HUES6 (cell line): ENCODE measurements at regions not wholly inside any gene's neighbourhood (a gene's known extent, or its start where the extent isn't known, plus 50 kb on each side); places are given as distances from the start of the nearest gene placed in this dataset.

Source experiments
- H3K27ac ChIP-seq: 2 replicates; pipeline ENCODE4 v1.7.0; 2013; ENCODE audit warnings: low read depth, mild to moderate bottlenecking, low read length, inconsistent platforms
- H3K27me3 ChIP-seq: 2 replicates; pipeline ENCODE4 v1.6.1; 2013; ENCODE audit warnings: low read length; ENCODE audit not compliant: control insufficient read depth, insufficient read depth
- H3K36me3 ChIP-seq: 2 replicates; pipeline ENCODE4 v1.6.1; 2013; ENCODE audit warnings: low read length; ENCODE audit not compliant: control insufficient read depth, insufficient read depth
- H3K4me1 ChIP-seq: 2 replicates; pipeline ENCODE4 v1.6.1; 2013; ENCODE audit warnings: low read length; ENCODE audit not compliant: control insufficient read depth, insufficient read depth
- H3K4me3 ChIP-seq: 2 replicates; pipeline ENCODE4 v1.5.1; 2013; ENCODE audit warnings: low read depth, low read length
- H3K9ac ChIP-seq: one replicate; pipeline ENCODE4 v1.6.1; 2013; ENCODE audit warnings: mild to moderate bottlenecking, low read length
- H3K9me3 ChIP-seq: 2 replicates; pipeline ENCODE4 v1.6.1; 2013; ENCODE audit warnings: low read depth, low read length; ENCODE audit not compliant: control insufficient read depth, insufficient read depth

DNA sequence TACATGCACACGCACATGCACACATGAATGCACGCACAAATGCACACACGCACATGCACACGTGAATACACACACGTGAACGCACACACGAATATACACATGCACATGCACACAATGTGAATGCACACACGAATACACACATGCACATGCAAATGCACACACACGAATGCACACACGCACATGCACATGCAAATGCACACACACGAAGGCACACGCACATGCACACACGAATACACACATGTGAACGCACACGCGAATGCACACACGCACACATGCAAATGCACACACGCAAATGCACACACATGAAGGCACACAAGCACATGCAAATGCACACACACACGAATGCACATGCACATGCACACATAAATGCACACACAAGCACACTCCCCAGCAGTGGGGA, 68.6 kb upstream of the GPC1 start:
- H3K9me3 ChIP-seq, result peaks cover 5% of the 10 kb centered on the region
- H3K9ac ChIP-seq, result no peak overlapping the region
- H3K27me3 ChIP-seq, result no peaks in the 10 kb centered on the region
- no peaks in the 10 kb centered on the region; the same call in 1 of the 2 replicates for H3K4me1 ChIP-seq
- H3K27ac ChIP-seq, result no peak overlapping the region
- H3K4me3 ChIP-seq, result no peak overlapping the region
- H3K36me3 ChIP-seq, result no peaks in the 10 kb centered on the region

DNA sequence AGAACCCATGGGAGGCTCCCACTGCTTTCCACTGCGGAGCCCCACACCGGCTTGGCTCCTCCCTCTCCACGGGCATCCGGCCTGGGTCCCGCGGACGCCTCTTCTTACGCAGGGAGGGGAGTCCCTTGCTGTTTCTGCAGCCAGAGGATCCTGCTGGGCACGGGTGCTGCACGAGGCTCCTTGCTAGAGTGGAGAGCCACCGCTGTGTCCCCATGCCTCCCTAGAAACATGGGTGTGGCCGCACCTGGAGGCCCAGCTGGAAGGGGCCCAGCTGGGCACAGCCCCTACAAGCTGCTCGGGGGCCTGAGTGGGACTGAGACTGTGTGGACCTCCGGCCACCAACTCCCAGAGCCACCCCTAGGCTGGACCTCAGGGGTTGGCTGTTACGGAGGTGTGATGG, 67.7 kb upstream of the GPC1 start:
- H3K27ac ChIP-seq, result no peak overlapping the region
- no peaks in the 10 kb centered on the region for H3K27me3 ChIP-seq
- no peak overlapping the region for H3K9ac ChIP-seq
- no peak overlapping the region for H3K4me3 ChIP-seq
- no peaks in the 10 kb centered on the region; the same call in 1 of the 2 replicates for H3K4me1 ChIP-seq
- H3K9me3 ChIP-seq, result no peaks in the 10 kb centered on the region
- H3K36me3 ChIP-seq, result no peaks in the 10 kb centered on the region

DNA sequence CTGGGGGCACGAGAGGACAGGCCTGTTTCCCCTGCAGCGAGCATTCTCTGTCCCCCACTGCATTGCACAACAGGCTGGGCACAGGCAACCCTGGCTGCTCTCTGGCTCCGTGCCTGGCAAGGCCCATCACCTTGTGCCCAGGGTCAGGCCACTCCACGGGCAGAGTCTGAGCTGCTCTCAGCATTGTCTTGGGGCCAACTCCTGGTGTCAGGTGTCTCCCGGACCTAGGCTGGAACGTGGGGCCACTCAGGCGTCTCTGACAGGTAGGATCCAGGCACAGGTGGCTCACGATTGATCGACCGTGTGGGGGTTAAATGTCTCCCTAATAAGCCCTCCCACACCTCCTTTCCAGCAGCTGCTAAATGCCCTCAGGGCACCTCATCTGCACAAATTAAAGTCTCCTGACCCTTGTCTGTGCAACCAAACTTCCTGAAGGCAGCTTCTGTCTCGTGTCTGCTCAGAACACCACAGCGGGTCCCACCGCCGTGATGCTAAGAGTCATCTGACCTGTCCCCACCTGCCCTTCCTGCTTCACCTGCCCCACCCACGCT, 66.6 kb upstream of the GPC1 start:
- H3K4me1 ChIP-seq, result no peaks in the 10 kb centered on the region; the same call in 1 of the 2 replicates
- no peak overlapping the region for H3K27ac ChIP-seq
- no peaks in the 10 kb centered on the region for H3K9me3 ChIP-seq
- no peak overlapping the region for H3K9ac ChIP-seq
- H3K36me3 ChIP-seq, result no peaks in the 10 kb centered on the region
- no peak overlapping the region for H3K4me3 ChIP-seq
- H3K27me3 ChIP-seq, result no peaks in the 10 kb centered on the region

DNA sequence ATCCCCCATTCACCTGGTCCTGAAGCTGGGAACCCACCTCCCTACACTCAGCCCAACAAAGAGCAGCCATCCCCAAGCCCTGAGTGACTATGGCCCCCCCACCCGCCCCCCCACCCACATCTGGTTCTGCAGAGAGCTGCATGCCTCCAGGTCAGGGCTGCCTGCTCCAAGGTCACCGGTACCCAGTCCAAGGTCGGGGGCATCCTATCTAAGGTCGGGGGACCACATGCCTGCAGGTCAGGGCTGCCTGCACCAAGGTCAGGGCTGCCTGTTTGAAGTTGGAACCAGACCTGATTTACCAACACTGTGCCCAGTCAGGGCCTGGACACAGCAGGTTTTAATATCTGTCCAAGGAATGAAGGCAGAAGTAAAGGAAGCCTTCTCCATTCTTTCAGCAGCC, 66.1 kb upstream of the GPC1 start:
- H3K36me3 ChIP-seq, result no peaks in the 10 kb centered on the region
- no peak overlapping the region for H3K9ac ChIP-seq
- no peaks in the 10 kb centered on the region for H3K9me3 ChIP-seq
- no peaks in the 10 kb centered on the region; the same call in 1 of the 2 replicates for H3K4me1 ChIP-seq
- no peaks in the 10 kb centered on the region for H3K27me3 ChIP-seq
- H3K27ac ChIP-seq, result no peak overlapping the region
- H3K4me3 ChIP-seq, result no peak overlapping the region

DNA sequence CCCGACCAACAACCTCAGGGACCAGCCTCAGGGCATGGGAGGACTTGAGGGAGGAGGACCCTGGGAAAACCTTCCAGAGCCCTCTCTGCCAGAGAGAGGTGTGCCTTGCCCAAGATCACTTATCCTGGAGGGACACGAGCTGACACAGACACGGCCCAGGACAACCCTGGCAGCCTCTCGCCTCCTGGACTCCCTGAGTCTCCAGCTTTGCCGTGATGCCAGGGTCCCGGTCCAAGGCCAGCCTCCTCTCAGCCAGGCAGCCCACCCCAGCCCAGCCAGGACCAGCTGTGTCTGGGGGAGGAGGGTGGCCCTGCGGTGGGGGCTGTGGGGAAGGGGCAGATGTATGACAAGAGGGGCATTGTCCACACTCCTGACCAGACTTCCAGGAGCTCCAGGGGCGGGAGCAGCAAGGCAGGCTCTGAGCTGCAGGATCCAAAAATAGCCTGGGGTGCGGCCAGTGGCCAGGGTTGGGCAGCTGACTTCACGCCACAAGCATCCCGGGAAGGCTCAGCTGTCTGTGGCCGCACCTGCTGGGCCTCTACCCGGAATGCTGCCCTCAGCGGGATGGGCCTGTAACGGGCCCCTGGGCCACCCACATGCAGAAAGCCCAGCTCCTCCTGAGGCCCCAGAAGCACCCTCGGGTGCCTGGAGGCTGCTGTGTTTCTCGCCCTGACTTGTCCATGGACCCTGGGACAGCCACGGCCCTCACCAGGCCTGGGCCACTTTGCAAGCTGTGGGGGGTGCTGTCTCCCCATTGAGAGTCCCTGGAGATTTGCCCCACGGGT, 65.5 kb upstream of the GPC1 start:
- no peaks in the 10 kb centered on the region for H3K36me3 ChIP-seq

DNA sequence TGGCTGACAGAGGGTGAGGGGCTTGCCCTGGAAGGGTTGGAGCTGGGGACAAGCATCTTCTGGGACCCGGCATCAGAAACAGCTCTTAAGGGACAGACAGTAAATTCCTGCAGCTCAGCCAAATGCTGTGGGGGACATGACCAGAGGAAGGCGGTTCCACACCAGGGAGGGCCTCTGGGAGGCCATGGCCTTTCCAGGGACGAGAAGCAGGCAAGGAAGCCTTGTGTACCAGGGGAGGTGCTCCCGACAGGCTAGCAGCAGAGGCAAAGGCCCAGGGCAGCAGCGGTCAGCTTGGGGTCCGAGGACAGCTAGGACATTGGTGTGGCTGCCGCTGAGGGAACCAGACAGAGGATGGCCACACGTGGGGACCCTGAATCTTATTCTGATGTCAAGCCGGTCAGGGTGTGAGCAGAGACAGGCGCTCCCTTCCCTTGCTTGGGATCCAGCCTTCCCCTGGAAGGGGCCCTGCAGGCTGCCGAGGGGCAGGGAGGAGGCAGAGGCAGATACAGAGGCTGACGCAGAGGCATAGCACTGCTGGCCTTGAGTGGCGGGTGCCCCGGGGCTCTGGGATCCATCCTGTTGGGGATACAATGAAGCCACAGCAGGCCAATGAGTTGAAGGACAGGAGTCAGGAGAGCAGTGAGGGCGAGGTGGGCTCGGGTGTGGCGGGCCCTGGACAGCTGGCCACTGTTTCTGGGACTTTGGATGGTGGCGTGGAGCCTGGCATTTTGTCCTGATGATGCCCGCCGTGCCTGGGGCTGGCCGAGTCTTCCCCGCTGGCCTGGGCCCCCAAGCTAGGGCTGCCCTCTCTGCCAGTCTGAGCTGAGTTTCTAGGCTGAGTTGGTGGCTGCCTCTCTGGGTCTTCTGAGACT, 64.1 kb upstream of the GPC1 start:
- Histone ChIP-seq H3K27ac (no peak overlapping the region), H3K9me3 (no peaks in the 10 kb centered on the region), H3K27me3 (no peaks in the 10 kb centered on the region)

More for the DNA sequence above, 65.5 kb upstream of the GPC1 start:
- no peaks in the 10 kb centered on the region for H3K9me3 ChIP-seq
- no peaks in the 10 kb centered on the region; the same call in 1 of the 2 replicates for H3K4me1 ChIP-seq
- no peak overlapping the region for H3K27ac ChIP-seq
- H3K4me3 ChIP-seq, result no peak overlapping the region
- no peak overlapping the region for H3K9ac ChIP-seq
- no peaks in the 10 kb centered on the region for H3K27me3 ChIP-seq

DNA sequence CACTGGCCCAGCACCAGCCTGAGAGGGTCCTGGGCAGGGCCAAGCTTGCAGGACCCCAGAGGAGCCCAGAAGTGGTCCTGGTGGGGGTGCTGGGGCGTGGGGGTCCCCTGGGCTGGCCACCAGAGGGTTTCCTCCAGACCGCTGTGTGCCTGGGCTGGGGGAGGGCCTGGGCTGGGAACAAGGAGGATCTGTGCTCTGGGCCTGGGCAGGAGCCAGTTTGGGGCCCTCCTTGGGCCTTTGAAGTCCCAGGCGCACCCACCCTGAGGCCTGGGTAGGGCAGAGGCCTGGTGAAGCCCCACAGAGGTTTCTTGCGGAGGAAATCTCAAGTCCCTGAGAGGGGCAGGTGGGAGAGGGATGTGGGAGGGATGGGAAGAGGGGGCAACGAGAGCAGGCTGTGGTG, 63.4 kb upstream of the GPC1 start:
- H3K9me3 ChIP-seq, result no peaks in the 10 kb centered on the region
- no peak overlapping the region for H3K27ac ChIP-seq
- H3K9ac ChIP-seq, result no peak overlapping the region
- H3K4me1 ChIP-seq, result no peaks in the 10 kb centered on the region; the same call in 1 of the 2 replicates
- no peaks in the 10 kb centered on the region for H3K36me3 ChIP-seq
- H3K4me3 ChIP-seq, result no peak overlapping the region
- H3K27me3 ChIP-seq, result no peaks in the 10 kb centered on the region

More for the DNA sequence above, 64.1 kb upstream of the GPC1 start:
- H3K4me1 ChIP-seq, result no peaks in the 10 kb centered on the region; the same call in 1 of the 2 replicates
- H3K9ac ChIP-seq, result no peak overlapping the region
- H3K4me3 ChIP-seq, result no peak overlapping the region
- H3K36me3 ChIP-seq, result no peaks in the 10 kb centered on the region

DNA sequence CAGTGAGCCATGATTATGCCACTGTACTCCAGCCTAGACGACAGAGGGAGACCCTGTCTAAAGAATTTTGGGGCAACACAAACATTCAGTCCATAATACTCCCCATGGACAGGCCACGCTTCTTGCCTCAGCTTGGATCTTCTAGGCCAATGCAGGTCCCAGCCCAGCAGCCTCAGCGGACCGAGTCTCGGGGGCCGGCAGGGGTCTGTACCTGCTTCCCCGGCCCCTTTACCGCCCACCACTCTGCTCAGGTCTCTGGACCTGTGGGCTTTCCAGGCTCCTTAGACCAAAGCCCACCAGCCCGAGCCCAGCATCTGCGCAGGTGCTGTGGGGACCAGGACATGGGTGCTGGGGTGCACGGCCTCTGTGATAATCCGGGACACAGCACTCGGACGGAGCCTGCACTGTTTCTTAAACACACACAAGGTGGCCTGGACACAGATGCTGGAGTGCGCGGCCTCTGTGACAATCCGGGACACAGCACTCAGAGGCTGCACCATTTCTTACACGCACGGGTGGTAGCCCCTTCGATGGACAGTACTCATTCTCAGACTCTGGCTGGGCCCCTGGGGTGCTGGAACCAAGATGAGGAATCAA, 62.1 kb upstream of the GPC1 start:
- Histone ChIP-seq H3K4me1 (no peaks in the 10 kb centered on the region; the same call in 1 of the 2 replicates), H3K36me3 (no peaks in the 10 kb centered on the region), H3K27ac (no peak overlapping the region), H3K9ac (no peak overlapping the region), H3K27me3 (no peaks in the 10 kb centered on the region), H3K9me3 (no peaks in the 10 kb centered on the region), H3K4me3 (no peak overlapping the region)

DNA sequence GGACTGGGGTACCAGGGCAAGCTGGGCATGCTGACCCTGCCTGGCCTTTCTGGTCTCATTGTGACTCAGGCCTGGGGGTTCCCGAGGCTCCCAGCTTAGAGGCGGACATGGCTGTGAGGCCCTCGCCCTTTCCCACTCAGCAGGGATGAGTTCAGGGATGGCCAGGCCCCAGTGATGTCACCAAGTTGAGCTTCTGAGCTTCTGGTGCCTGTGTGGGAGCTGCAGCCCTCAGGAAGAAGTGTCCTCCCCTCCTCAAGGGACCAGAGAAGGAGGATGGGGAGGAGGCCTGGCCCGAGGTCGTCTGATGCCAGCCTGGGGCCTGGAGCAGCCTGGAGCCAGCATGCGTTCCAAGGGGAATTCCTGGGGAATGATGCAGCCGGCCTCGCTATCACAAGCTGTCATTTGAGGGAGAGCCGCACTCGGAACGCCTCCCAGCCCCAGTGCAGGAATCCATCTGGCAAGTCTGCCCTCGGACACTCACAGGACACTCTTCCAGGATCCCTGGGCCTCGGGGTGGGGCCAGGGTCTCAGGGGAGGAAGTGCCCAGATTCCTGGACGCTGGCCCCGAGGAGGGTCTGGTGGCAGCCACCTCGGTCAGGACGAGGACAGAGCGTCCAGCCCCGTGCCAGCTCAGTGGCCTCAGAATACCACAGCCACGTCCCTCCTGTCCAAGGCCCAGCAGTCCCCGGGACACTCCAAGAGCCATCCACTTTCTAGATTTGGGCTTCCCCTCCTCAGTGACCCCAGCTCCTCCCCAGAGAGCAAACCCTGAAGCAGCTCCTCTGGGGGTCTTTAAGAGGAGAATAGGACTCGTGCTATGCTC, 61.2 kb upstream of the GPC1 start:
- H3K4me3 ChIP-seq, result no peak overlapping the region
- no peaks in the 10 kb centered on the region; the same call in 1 of the 2 replicates for H3K4me1 ChIP-seq
- no peaks in the 10 kb centered on the region for H3K36me3 ChIP-seq
- H3K9me3 ChIP-seq, result no peaks in the 10 kb centered on the region
- H3K27me3 ChIP-seq, result no peaks in the 10 kb centered on the region
- H3K9ac ChIP-seq, result no peak overlapping the region
- H3K27ac ChIP-seq, result no peak overlapping the region

DNA sequence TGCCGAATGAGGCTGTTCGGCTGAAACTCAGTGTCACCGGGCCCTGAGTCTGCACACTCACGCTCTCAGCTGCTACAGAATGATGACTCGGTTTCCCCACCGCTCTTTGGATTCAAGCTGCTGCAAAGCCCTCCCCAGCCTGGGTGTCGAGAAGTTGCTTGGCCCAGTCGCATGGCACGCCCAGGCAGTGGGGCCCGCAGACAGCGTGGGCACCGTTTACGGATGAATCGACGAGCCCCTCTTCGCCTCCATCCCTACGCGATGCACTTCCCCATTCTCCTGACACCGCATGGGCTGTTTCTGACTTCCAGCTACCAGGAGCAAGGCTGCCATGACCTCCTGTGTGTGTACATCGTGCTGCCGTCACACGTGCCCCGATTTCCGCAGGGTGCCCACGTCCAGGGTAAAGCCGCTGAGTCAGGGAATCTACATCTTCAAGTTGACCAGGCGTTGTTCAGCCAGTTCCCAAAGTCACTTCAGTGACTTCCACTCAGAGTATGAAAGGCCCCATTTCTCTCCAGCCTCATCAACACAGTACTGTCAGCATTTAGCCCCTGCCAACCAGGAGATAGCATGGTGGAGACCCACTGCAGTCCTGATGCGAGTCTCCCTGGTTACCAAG, 60.3 kb upstream of the GPC1 start:
- H3K9me3 ChIP-seq, result no peaks in the 10 kb centered on the region
- H3K4me1 ChIP-seq, result no peaks in the 10 kb centered on the region; the same call in 1 of the 2 replicates
- no peak overlapping the region for H3K27ac ChIP-seq
- no peaks in the 10 kb centered on the region for H3K36me3 ChIP-seq
- no peak overlapping the region for H3K9ac ChIP-seq
- no peak overlapping the region for H3K4me3 ChIP-seq
- H3K27me3 ChIP-seq, result no peaks in the 10 kb centered on the region
